HepG2 (cell line): ENCODE measurements at regions not wholly inside any gene's neighbourhood (a gene's known extent, or its start where the extent isn't known, plus 50 kb on each side); places are given as distances from the start of the nearest gene placed in this dataset.

Experiments
- ATAC-seq: fragments of 200-7000 bp; cut with Tn5 transposase; 3 replicates; pipeline ENCODE4 v1.9.1; 2020; ENCODE audit warnings: mild to moderate bottlenecking, moderate library complexity
- BruUV-seq: library from RNA; stranded (reverse); fragments of 400-500 nt; replicated peaks from 2 replicates; lab custom pipeline; 2021; lab: Mats Ljungman, UMichigan
- CTCF ChIA-PET: fragments of 300-600 bp; formaldehyde crosslinking; extraction: SDS; loops from one replicate; lab custom pipeline; 2021; ENCODE audit warnings: low total read pairs, inconsistent platforms, low intra/inter-chr PET ratio; lab: Yijun Ruan, JAX
- POLR2A ChIA-PET: fragments of 350-600 bp; sonication (Branson Sonifier 250); formaldehyde crosslinking; loops from one replicate; lab custom pipeline; 2020; ENCODE audit warnings: antibody characterized with exemption, inconsistent platforms; lab: Yijun Ruan, JAX
- DNase-seq: peaks from one replicate; pipeline ENCODE4 v3.0.0-alpha.2; 2015; ENCODE audit warnings: low spot score
- FAIRE-seq: peaks from 3 replicates; lab custom pipeline; 2011; peaks lifted over from hg19 to GRCh38; lab: Jason Lieb, UNC
- H2AFZ ChIP-seq: one replicate; pipeline ENCODE4 v1.6.1; 2011; ENCODE audit warnings: low read length, inconsistent platforms
- H3K27ac ChIP-seq: fragments of 300-600 bp; 3 replicates; pipeline ENCODE4 v1.8.0; 2011; ENCODE audit warnings: mixed run types, mild to moderate bottlenecking, mixed read lengths, low read length, inconsistent platforms; ENCODE audit not compliant: insufficient read depth; ENCODE audit errors: extremely low read length
- H3K27me3 ChIP-seq, 2 experiments: fragments of 200-600 bp in 1 of 2; 2 replicates in 1 of 2; 3 replicates in 1 of 2; pipeline versions ENCODE4 v1.6.0 to v1.8.0; 2011; ENCODE audit warnings: low read length in 2 of 2, mild to moderate bottlenecking in 2 of 2, moderate library complexity in 2 of 2, inconsistent platforms in 1 of 2; ENCODE audit not compliant: insufficient read depth in 2 of 2, control insufficient read depth in 1 of 2
- H3K36me3 ChIP-seq, 2 experiments: fragments of 200-600 bp in 1 of 2; replicated peaks in 1 of 2; 2 replicates in 1 of 2; 3 replicates in 1 of 2; pipeline versions ENCODE4 v1.5.1 to v1.8.0; 2011; ENCODE audit warnings: low read length in 2 of 2, inconsistent platforms in 1 of 2; ENCODE audit not compliant: insufficient read depth in 2 of 2, control insufficient read depth in 1 of 2
- H3K4me1 ChIP-seq: 2 replicates; pipeline ENCODE4 v1.5.1; 2012; ENCODE audit warnings: low read length, inconsistent platforms; ENCODE audit not compliant: insufficient read depth
- H3K4me2 ChIP-seq: 2 replicates; pipeline ENCODE4 v1.6.0; 2011; ENCODE audit warnings: low read depth, low read length, inconsistent platforms
- H3K4me3 ChIP-seq, 3 experiments: fragments of 200-600 bp in 1 of 3; sonication (generic), shearing (Covaris generic) in 1 of 3; replicated peaks in 1 of 3; 2 replicates each; pipeline ENCODE4 v1.5.1; 2011 to 2016; ENCODE audit warnings: low read length in 3 of 3, inconsistent platforms in 2 of 3, low read depth in 2 of 3, mild to moderate bottlenecking in 2 of 3, control low read depth in 1 of 3, mixed read lengths in 1 of 3; ENCODE audit not compliant: insufficient read depth in 1 of 3
- H3K79me2 ChIP-seq: one replicate; pipeline ENCODE4 v1.6.1; 2011; ENCODE audit warnings: low read length, inconsistent platforms; ENCODE audit not compliant: insufficient read depth
- H3K9ac ChIP-seq: 2 replicates; pipeline ENCODE4 v1.6.0; 2011; ENCODE audit warnings: mild to moderate bottlenecking, low read depth, low read length, inconsistent platforms; ENCODE audit not compliant: insufficient read depth
- H3K9me3 ChIP-seq: 2 replicates; pipeline ENCODE4 v1.5.1; 2012; ENCODE audit warnings: mild to moderate bottlenecking, low read length
- H4K20me1 ChIP-seq: 2 replicates; pipeline ENCODE4 v1.6.0; 2011; ENCODE audit warnings: inconsistent platforms, mild to moderate bottlenecking, low read length, moderate library complexity; ENCODE audit not compliant: insufficient read depth
- CTCF ChIP-seq: sonication (generic); formaldehyde crosslinking; IDR thresholded peaks from 2 replicates; pipeline ENCODE4 v1.5.0; 2020; ENCODE audit warnings: mild to moderate bottlenecking, missing genetic modification reagents, moderate library complexity
- DZIP1 ChIP-seq: sonication (generic); formaldehyde crosslinking; IDR thresholded peaks from 2 replicates; pipeline ENCODE4 v1.5.0; 2020; ENCODE audit warnings: mild to moderate bottlenecking, missing genetic modification reagents
- FOXK2 ChIP-seq: fragments of 450-650 bp; IDR thresholded peaks from 2 replicates; pipeline ENCODE4 v1.6.1; 2016
- GTF2F1 ChIP-seq: fragments of 150-350 bp; IDR thresholded peaks from 2 replicates; pipeline ENCODE4 v1.6.1; 2014; ENCODE audit warnings: low read length
- RAD21 ChIP-seq: fragments of 450-650 bp; formaldehyde crosslinking; IDR thresholded peaks from 2 replicates; pipeline ENCODE4 v1.5.0; 2020; ENCODE audit warnings: mild to moderate bottlenecking
- SMC3 ChIP-seq: IDR thresholded peaks from 2 replicates; pipeline ENCODE4 v1.6.1; 2011; ENCODE audit warnings: low read length, improper control_type of control experiment
- SRSF9 ChIP-seq: fragments of 200-400 bp; formaldehyde crosslinking; IDR thresholded peaks from 2 replicates; pipeline ENCODE4 v1.6.1; 2018; ENCODE audit warnings: borderline replicate concordance, mild to moderate bottlenecking, low read depth, low read length; ENCODE audit not compliant: insufficient read depth, poor library complexity, severe bottlenecking
- STAG1 ChIP-seq: sonication (generic); formaldehyde crosslinking; IDR thresholded peaks from 2 replicates; pipeline ENCODE4 v1.4.0; 2020; ENCODE audit warnings: missing genetic modification reagents
- TEAD3 ChIP-seq: optimal IDR thresholded peaks from 2 replicates; pipeline ENCODE3; 2016; ENCODE audit warnings: borderline replicate concordance
- ZBTB33 ChIP-seq: sonication (generic); formaldehyde crosslinking; IDR thresholded peaks from 2 replicates; pipeline ENCODE4 v1.4.0; 2020; ENCODE audit warnings: missing genetic modification reagents
- ZEB1 ChIP-seq: IDR thresholded peaks from 2 replicates; pipeline ENCODE4 v1.6.1; 2012; ENCODE audit warnings: mild to moderate bottlenecking, low read depth, inconsistent platforms; ENCODE audit not compliant: insufficient replicate concordance
- ZNF12 ChIP-seq: sonication (generic); formaldehyde crosslinking; IDR thresholded peaks from 2 replicates; pipeline ENCODE4 v1.5.0; 2020; ENCODE audit warnings: missing genetic modification reagents
- ZNF513 ChIP-seq: sonication (generic); formaldehyde crosslinking; conservative IDR thresholded peaks from 2 replicates; pipeline ENCODE4 v1.5.0; 2020; ENCODE audit warnings: missing genetic modification reagents
- ZNF530 ChIP-seq: sonication (generic); formaldehyde crosslinking; IDR thresholded peaks from 2 replicates; pipeline ENCODE4 v1.5.0; 2020; ENCODE audit warnings: low read depth, mild to moderate bottlenecking, missing genetic modification reagents
- ZNF552 ChIP-seq: sonication (generic); formaldehyde crosslinking; IDR thresholded peaks from 2 replicates; pipeline ENCODE4 v1.9.0; 2022; ENCODE audit warnings: missing genetic modification reagents, mild to moderate bottlenecking, borderline replicate concordance
- ZNF747 ChIP-seq: sonication (generic); formaldehyde crosslinking; IDR thresholded peaks from 2 replicates; pipeline ENCODE4 v1.8.1; 2023; ENCODE audit warnings: missing genetic modification reagents, mild to moderate bottlenecking, borderline replicate concordance
- ZSCAN9 ChIP-seq: IDR thresholded peaks from 2 replicates; pipeline ENCODE4 v1.6.1; 2016; ENCODE audit warnings: borderline replicate concordance
- WGBS: methylation state at CpG from one replicate; pipeline ENCODE4 v1.1.6; 2017; ENCODE audit warnings: low lambda C conversion rate; 5-methylcytosine and 5-hydroxymethylcytosine counted together
- in situ Hi-C: cut with HindIII; loops from 2 replicates; pipeline ENCODE4 v1.10.0; 2017; ENCODE audit warnings: low pct_unique_long_range_greater_than_20kb; ENCODE audit not compliant: extremely low pct_ligation_motif_present
- intact Hi-C: fragments of 100-400 bp; cut with micrococcal nuclease; formaldehyde crosslinking; loops from one replicate; pipeline ENCODE4 v1.10.0; 2022; ENCODE audit not compliant: unreplicated experiment

- H3K27me3 ChIP-seq = no peaks in the 10 kb centered on the region
- CTCF ChIA-PET = no interaction called here
Observed at GRCh38 chr6:1062786-1063545, 248.9 kb upstream of the FOXQ1 start.

More at GRCh38 chr6:1062786-1063545, 248.9 kb upstream of the FOXQ1 start:
- TF ChIP-seq ZNF513 (CRISPR knock-in tag) (no peak), ZNF552 (CRISPR knock-in tag) (no peak), SRSF9 (no peak), DZIP1 (no peak), ZNF530 (CRISPR knock-in tag) (no peak), ZNF747 (CRISPR knock-in tag) (no peak), RAD21 (CRISPR knock-in tag) (peak; percentile 67), STAG1 (CRISPR knock-in tag) (peak; percentile 79), TEAD3 (CRISPR knock-in tag) (peak; percentile 15), GTF2F1 (no peak), ZSCAN9 (CRISPR knock-in tag) (no peak), ZNF12 (CRISPR knock-in tag) (peak; percentile 99), CTCF (CRISPR knock-in tag) (peak; percentile 60), ZEB1 (no peak), FOXK2 (no peak), SMC3 (peak; percentile 39; the same call in 1 of the 2 replicates), ZBTB33 (CRISPR knock-in tag) (peak; percentile 28; the same call in 1 of the 2 replicates)
- no peak overlapping the region for H2AFZ ChIP-seq
- FAIRE-seq (no peak), DNase-seq (peak; percentile 35), ATAC-seq (peak; percentile 77)
- no peak overlapping the region for H3K4me2 ChIP-seq
- peaks cover 14% of the 10 kb centered on the region for H3K4me1 ChIP-seq
- H3K4me3 ChIP-seq = no peak overlapping the region
- H3K9ac ChIP-seq = no peak overlapping the region
- H3K9me3 ChIP-seq = no peaks in the 10 kb centered on the region
- 93% methylated on average over 8 of the region's 8 CpGs for WGBS
- intact Hi-C loops (no loop called here), in situ Hi-C loops (no loop called here)
- no peaks in the 10 kb centered on the region for H4K20me1 ChIP-seq
- no peaks in the 10 kb centered on the region for H3K36me3 ChIP-seq
- POLR2A ChIA-PET = interaction anchor here (1.0 kb wide), 1 partner anchor 8 kb away, joined by 4 read pairs; no protein-coding TSS in a partner anchor
- no peak overlapping the region for H3K27ac ChIP-seq
- no TSS peak for BruUV-seq
- no peaks in the 10 kb centered on the region for H3K79me2 ChIP-seq
